Sigmoid colon (tissue), 4 donors: ENCODE measurements at regions not wholly inside any gene's neighbourhood (a gene's known extent, or its start where the extent isn't known, plus 50 kb on each side); places are given as distances from the start of the nearest gene placed in this dataset.

Source experiments
- CTCF ChIP-seq, 4 experiments: fragments of 450-650 bp in 3 of 4; fragments of 200-600 bp in 1 of 4; IDR thresholded peaks; one replicate each; pipeline ENCODE4 v1.5.1; 2016 to 2019; ENCODE audit warnings: antibody characterized with exemption in 4 of 4, mild to moderate bottlenecking in 3 of 4, moderate library complexity in 2 of 4
- POLR2A ChIP-seq, 2 donors: fragments of 450-650 bp; IDR thresholded peaks; one replicate each; pipeline ENCODE4 v1.6.1; 2016; ENCODE audit warnings: antibody characterized with exemption in 2 of 2, mild to moderate bottlenecking in 2 of 2, moderate library complexity in 2 of 2
- POLR2AphosphoS5 ChIP-seq, 4 donors: sonication (generic); formaldehyde crosslinking; IDR thresholded peaks; one replicate each; pipeline ENCODE4 v1.6.1; 2017; ENCODE audit warnings: antibody characterized with exemption in 4 of 4

GRCh38 chr7:19210893-19211413, 65.7 kb upstream of the FERD3L start:
- TF ChIP-seq CTCF (IDR thresholded peaks at IDR 0.05) (no peak), POLR2A (IDR thresholded peaks at IDR 0.05) (no peak), POLR2AphosphoS5 (IDR thresholded peaks at IDR 0.05) (no peak)
